HG02938 (cell line): ENCODE measurements at regions not wholly inside any gene's neighbourhood (a gene's known extent, or its start where the extent isn't known, plus 50 kb on each side); places are given as distances from the start of the nearest gene placed in this dataset.
"Not testable (repeated sequence)": the region's sequence is repeated elsewhere in the genome, so short reads cannot be mapped to it uniquely, and the experiment has no call there.

Source experiments
- ATAC-seq: cut with Tn5 transposase; IDR thresholded peaks from one replicate; pipeline ENCODE4 v1.9.1; 2021; ENCODE audit warnings: mild to moderate bottlenecking, moderate library complexity; ENCODE audit not compliant: unreplicated experiment

DNA sequence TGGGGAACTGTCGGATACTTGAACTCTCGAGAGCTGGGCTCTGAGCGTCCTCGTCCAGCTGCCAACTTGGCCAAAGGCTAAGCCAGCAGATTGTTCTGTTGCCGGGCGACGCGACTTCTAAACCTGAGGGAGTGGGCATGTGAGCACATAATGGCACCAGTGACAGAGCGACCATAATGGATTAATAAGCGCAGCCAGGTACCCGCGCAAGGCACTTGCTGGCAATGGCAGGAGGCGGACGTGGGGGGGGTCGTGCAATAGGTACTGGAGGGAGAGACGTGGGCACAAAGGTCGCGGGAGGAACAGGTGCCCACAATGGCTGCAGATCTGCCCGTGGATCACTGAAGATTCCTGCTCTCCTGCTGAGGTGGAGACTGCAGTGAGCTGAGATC lies 1368.7 kb downstream of the CDH12 start:
- not testable (repeated sequence) for ATAC-seq

DNA sequence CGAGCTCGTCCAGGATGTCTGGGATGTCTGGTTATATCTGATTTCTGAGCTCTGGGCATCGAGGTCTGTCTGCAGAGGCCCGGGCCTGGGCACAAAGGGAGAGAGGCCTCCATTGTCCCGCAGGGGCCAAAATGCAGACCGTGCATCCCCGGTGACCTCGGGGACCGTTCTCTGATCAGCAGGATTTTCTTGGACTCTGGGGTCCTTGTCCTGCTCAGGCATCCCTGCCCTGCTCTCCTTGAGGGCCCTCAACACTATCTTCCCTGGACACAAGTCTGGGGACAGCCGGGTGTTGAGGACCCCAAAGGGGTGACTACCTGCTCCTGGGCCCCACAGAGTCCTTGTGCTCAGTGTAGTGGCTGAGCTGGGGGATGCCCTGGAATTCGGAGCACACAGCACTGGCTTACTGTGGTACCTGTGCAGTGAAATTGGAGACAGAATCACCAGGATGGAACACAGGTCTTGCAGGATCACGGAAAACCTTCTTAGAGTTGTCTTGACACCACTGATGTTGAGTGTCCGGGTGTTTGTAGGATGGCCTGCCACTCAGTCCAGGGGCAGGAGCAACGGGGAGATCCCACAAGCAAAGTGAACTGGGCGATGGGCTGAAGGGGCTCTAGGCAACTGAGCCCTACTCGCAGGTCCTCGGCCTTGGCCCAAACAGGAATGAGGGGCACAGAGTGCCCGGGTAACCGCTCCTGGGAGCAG lies 1369.2 kb downstream of the CDH12 start:
- not testable (repeated sequence) for ATAC-seq

DNA sequence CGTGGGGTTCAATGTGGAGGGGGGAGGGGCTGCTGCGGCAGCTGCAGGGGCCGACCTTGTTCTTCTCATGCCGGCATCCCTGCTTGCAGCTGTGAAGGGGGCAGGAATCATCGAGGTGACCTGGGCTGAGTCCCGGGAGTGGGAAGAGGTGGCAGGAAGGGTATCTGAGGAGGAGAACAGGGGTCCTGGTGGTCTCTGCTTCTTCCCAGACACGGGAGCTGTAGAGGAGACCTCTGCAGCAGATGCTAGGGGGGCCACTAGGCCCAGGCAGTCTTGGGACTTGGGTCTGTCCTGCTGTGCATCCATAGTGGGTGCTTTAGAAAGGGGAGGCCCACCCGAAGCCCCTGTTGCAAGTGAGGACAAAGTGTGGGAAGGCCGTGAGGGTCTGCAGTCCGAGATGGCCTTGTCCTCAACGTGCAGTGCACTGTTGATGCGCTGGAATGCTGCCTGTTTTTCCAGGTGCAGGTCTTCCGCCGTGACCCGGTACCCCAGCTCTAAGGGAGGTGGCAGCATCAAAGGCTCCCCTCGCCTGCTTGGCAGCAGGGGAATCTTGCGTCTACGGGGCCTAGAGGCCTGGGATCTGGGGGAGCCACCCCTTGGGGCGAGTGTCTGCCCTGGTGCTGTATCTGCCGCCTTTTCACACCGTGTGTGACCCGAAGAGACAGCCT lies 1370.0 kb downstream of the CDH12 start:
- not testable (repeated sequence) for ATAC-seq

DNA sequence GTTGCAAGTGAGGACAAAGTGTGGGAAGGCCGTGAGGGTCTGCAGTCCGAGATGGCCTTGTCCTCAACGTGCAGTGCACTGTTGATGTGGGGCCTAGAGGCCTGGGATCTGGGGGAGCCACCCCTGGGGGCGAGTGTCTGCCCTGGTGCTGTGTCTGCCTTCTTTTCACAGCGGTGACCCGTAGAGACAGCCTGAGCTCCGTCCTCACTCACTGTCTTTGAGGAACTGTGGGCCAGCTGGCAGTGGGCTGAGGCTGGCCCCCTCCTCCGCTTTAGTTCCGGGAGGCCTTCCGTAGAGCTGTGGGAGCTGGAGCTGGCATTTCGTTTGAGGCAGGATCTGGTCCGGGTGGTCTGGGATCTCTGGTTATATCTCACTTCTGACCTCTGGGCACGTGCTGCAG lies 1370.6 kb downstream of the CDH12 start:
- ATAC-seq = not testable (repeated sequence)

DNA sequence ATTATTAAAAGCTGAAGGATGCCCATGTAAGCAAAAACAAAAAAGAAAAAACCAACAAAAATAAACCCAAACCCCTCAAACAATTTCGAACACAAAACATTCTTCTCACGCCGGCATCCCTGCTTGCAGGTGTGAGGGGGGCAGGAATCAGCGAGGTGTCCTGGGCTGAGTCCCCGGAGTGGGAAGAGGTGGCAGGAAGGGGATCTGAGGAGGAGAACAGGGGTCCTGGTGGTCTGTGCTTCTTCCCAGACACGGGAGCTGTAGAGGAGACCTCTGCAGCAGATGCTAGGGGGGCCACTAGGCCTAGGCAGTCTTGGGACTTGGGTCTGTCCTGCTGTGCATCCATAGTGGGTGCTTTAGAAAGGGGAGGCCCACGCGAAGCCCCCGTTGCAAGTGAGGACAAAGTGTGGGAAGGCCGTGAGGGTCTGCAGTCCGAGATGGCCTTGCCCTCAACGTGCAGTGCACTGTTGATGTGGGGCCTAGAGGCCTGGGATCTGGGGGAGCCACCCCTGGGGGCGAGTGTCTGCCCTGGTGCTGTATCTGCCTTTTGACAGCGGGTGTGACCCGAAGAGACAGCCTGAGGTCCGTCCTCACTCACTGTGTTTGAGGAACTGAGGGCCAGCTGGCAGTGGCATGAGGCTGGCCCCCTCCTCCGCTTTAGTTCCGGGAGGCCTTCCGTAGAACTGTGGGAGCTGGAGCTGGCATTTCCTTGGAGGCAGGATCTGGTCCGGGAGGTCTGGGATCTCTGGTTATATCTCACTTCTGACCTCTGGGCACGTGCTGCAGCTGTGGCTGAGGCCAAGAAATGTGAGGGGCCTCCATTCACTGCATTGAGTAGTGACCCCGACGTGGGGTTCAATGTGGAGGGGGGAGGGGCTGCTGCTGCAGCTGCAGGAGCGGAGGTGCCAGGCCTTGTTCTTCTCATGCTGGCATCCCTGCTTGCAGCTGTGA lies 1371.5 kb downstream of the CDH12 start:
- not testable (repeated sequence) for ATAC-seq

DNA sequence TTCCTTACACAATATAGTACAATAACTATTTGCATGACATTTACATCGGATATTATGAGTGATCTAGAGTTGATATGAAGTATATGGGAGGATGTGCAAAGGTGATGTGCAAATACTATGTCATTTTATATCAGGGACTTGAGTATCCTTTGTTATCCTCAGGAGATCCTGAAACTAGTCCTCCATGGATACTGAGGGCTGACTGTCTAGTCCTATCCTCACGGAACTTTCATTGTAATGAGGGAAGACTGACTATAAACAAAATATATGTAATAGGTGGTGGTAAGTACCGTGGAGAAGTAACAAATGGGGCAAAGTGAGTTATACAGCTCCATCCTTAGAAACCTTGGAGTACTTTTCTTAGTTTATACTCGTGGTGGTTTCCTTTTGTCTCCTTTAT lies 1373.1 kb downstream of the CDH12 start:
- not testable (repeated sequence) for ATAC-seq

DNA sequence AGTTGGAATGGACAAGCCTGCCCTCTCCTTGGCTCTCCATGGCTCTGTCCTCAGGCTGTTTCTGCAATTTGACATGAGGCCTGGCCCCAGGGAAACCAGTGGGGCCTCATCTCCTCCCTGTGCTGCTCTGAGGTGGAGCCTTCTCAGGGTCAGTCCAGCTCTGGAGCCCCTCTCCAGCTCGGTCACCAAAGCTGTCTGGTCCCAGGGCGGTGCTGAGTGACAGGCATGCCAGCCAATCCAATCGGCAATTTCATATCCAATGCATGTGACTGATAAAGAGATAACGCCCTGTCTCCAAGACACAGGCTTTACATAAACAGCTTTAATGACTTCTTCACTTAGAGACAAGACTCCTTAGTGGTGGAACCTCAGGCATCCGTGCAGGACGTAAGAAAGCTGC lies 1379.2 kb downstream of the CDH12 start:
- not testable (repeated sequence) for ATAC-seq

DNA sequence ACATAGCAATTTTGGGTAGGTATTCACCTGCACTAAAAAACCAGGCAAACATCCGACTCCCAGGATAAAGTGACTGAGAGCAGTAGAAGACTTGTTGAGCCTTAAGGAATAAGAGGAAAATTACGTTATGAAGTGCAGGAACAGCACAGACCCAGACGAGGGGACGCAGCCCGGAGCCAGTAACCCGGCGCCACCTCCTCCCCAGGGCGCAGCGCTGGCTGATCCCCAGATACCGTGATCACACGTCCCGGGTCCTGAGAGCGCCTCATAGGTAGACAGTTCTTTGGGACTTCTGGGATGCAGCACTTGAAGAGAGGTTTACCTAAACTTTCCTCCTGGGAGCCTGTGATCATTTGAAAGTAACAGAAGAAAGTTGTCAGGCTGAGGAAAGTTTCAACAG lies 1379.7 kb downstream of the CDH12 start:
- not testable (repeated sequence) for ATAC-seq

DNA sequence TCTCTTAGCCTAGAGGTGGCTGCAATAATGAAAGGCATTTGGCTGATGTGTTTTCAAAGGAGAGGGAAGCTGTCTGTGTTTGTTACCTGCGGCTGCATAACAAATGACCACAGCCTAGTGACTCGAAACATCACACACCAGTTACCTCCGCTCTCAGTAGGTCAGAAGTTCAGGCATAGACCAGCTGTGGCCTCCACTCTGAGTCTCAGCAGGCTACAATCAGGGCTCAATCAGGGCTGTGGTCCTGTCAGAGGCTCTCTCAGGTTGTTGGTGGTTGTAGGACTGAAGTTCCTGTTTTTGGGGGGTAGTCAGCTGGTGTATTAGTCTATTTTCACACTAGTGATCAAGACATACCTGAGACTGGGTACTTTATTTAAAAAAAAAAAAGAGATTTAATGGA lies 1381.5 kb downstream of the CDH12 start:
- ATAC-seq = not testable (repeated sequence)

DNA sequence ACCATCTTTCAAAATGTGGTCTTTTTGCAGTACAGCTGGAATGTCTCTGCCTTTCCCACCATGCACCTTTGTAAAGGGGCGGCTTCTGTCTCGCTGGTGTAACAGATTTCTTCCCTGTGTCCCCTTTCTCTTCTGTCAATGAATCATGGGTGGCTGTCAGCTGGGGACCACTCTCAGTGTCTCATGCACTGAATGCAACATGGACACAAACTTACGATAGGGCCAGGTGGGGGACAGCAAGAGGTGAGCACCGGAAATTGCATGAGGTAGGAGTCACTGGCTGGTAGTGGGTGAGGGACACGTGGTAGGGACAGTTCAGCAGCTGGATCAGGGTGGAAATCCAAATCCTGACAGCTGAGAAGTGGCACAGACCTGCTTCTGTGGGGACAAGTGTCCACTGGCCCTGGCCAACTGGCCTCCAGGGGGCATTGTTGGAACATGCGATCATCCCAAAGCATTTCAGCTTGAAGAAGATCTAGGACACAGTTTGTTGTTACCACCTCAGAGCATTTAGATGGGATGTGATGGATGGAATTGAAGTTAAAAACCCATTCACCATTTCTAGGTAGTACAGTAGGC lies 1383.5 kb downstream of the CDH12 start:
- not testable (repeated sequence) for ATAC-seq

DNA sequence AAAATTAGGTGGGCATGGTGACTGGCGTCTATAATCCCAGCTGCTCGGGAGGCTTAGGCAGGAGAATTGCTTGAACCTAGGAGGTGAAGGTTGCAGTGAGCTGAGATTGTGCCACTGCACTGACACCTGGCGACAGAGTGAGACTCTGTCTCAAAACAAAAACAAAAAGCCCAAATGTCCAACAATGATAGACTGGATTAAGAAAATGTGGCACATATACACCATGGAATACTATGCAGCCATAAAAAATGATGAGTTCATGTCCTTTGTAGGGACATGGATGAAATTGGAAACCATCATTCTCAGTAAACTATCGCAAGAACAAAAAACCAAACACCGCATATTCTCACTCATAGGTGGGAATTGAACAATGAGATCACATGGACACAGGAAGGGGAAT lies 1385.6 kb downstream of the CDH12 start:
- ATAC-seq = not testable (repeated sequence)

DNA sequence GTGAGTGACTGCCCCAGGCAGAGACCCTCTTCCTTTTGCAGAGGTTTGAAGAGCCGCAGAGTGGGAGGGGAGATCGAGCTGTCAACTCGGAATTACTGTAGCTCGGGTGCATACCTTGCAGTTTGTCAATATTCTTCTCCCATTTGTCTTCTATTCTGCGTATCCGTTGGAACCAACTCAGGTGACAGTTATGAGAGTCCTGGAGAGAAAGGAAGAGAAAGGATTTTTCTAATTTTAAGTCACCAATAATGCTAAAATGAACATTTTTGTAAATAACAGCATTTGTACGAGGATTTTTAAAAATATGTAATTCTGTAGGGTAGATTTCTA lies 1393.4 kb downstream of the CDH12 start:
- not testable (repeated sequence) for ATAC-seq

DNA sequence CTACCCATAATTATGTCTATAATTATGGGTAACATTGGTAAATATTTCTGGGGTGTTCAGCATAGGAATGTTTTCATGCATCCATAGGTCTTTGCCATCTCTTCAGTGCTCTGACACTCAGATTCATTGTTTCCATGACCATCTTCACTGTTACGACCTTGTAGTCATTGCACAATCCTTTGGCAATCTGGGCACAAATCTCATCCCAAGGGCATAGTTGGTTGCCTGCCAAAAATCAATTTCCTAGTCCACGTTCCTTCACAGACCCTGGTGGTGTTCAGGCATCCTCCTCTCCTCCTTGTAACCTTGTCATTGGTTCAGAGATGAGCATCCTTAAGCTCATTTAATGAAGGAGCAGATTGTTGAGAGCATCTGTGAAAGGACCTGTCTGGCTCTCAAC lies 1400.7 kb downstream of the CDH12 start:
- no peak for ATAC-seq

DNA sequence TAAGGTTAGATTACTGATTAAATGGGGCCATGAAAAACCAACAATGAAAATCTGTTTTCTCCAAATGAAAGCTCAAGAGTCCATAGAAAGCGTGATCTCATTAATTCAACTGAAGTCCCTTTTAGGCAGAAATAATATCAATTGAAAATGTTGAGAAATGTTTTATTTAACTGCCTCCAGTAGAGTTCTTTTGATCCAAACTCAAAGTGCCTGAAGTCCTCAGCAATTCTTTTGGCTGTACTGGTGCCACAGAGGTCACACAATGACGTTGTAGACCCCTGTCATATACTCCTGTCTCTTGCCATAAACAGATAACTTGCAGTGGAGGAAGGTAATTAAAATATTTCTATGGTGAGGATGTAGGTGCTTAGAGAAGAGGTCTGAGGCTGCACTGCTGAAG lies 1420.5 kb downstream of the CDH12 start:
- no peak for ATAC-seq

DNA sequence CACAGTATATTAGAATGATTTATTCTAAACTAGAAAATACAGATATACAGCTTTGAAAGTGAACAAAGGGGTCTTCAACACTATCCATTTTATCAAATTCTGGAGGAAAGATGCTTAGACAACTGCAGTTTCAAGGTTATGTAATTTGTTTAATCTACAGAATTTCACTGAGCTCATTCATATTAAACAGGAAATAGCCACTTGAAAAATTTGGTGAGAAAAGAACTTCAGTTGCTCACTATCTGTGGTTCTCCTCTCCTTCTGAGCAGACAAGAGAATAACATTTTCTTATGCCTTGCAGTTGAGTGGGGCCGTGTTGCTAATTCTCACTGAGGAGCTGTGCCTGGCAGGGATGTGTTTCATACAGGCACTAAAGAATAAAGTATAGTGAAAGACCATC lies 1428.2 kb downstream of the CDH12 start:
- ATAC-seq = no peak

DNA sequence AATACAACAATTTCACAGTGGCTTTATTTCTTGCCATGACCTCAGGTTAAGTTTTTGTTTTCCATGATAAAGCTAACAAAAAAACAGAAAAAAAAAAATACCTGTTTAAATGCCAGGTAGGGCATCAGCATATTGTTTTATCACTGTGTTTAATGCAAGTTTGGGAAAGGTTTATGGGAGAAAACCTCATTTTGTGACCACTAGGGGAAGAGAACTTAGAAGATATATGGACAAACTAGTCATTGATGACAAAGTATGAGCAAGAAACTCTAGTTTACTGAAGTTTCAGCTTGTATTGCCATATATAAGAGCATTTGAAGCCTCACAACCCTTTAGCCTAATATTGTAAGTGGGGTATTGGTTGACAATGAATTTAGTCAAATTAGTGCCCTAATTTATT lies 1431.4 kb upstream of the CDH18 start:
- ATAC-seq = no peak

DNA sequence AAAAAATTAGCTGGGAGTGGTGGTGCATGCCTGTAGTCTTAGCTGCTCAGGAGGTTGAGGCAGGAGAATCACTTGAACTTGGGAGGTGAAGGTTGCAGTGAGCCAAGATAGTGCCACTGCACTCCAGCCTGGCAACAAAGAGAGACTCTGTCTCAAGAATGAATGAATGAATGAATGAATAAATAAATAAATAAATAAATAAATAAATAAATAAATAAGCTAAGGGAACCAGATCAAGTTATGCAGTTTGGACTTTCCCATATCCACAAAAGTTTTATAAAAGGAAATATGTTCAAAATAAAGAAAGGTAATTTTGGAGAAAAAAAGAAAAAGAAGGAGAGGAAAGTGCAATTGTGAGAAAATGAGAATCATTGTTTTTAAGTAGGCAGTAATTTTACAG lies 1414.1 kb upstream of the CDH18 start:
- ATAC-seq = not testable (repeated sequence)

DNA sequence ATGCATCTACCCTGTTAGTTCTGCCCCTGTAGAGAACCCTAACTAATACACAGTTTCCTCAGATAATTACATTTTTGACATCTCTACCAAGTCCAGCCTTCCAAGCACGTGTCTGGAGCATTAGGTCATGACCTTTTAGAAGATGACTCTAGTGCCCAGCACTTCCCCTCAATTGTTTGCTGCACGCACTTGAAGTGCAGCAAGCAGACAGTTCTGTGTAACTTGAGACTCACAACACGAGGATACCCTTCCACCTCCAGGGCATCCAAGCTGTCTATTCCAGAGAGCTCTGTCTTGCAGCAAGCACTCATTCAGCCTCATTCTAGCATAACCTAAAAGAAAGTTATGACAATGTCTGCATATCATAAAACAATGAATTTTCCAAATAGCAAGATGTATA lies 1410.5 kb upstream of the CDH18 start:
- ATAC-seq = no peak

DNA sequence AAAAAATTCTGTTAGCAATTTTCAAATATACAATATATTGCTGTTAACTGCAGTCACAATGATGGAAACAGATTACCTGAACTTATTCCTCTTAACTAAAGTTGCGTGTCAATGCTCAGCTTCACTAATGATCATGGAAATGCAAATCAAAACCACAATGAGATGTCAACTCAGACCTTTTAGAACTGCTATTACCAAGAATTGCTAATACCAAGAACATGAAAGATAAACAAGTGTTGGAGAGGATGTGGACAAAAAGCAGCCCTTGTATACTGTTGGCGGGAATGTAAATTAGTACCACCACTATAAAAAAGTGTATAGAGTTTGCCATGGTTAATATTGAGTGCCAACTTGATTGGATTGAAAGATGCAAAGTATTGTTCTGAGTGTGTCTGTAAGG lies 1409.7 kb upstream of the CDH18 start:
- no peak for ATAC-seq

DNA sequence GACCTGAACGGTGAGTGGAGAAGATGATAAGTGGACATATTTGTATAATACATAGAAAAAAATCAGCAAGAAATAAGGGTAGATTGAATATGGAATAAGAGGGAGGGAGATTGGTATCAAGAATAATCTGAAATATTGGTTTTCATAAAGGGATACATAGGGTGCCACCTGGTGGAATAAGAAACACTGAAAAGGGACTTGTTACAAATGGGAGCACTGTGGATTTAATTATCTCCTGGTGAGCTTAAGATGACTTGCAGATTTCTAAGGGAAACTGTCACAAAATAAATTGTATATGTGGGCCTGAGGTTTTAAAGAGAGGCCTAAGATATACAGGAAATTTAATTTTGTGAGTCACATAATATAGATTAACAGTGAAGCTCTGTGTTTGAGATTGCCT lies 1403.5 kb upstream of the CDH18 start:
- no peak for ATAC-seq

DNA sequence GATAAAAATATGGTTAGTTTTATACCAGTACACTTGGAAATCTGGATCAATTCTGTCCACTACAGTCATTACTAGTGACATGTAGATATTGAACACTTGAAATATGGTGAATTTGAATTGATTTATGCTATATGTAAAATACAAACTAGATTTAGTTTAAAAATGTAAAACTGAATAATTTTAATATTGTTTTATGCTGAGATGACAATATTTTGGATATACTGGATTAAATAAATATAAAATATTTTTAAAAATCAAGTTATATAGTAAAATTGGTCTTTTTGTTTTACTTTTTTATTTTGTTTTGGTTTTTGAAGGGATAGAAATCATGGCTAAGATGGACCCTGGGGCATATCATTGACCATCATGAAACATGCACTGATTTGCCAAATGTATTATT lies 1372.8 kb upstream of the CDH18 start:
- ATAC-seq = not testable (repeated sequence)
